HG03196 (cell line): ENCODE measurements at regions not wholly inside any gene's neighbourhood (a gene's known extent, or its start where the extent isn't known, plus 50 kb on each side); places are given as distances from the start of the nearest gene placed in this dataset.
"Not testable (repeated sequence)": the region's sequence is repeated elsewhere in the genome, so short reads cannot be mapped to it uniquely, and the experiment has no call there.

Experiments used
- ATAC-seq: cut with Tn5 transposase; IDR thresholded peaks from one replicate; pipeline ENCODE4 v1.9.1; 2021; ENCODE audit not compliant: unreplicated experiment

DNA sequence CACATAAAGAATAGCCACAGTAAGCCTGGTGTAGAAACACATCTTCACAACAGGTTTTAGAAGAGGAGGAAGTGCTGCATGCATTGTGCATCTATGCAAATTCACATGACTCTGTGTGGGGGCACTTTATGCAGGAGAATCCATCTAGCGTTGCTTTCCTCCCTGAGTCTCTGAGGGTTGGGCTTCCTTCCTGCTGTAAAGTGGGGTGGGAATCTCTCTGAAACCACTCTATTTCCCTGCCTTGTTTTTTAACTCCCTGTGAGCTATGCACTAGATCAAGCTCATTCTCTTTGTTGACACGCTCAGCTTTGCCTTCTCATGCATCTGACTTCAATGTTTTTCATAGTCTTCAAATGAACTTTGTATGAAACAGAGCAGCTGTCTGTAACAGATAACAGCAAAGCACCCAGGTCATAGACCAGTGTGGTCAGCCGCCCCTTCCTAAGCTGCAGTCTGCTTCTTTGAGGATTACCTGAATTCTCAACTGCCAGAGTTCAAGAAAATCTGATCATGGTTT is 102.7 kb upstream of the DPH5 start:
- peak; percentile 90 for ATAC-seq

DNA sequence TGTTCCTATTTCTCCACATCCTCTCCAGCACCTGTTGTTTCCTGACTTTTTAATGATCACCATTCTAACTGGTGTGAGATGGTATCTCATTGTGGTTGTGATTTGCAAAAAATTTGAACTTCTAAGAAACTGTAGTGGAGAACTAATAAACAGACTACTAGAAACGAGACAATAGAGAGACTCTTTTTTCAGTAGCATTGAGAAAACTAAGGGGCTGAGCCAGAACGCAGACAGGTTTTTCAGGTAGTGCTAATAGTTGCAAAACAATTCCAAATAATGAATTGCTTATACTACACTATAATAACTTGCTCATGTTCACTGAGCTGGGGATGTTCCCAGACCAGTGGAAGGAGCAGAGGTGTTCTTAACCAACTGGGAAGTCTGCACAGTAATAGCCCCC is 98.8 kb upstream of the DPH5 start:
- ATAC-seq: no peak

- ATAC-seq: not testable (repeated sequence)
Measured at GRCh38 chr1:101123904-101124303, 98.3 kb upstream of the DPH5 start.

DNA sequence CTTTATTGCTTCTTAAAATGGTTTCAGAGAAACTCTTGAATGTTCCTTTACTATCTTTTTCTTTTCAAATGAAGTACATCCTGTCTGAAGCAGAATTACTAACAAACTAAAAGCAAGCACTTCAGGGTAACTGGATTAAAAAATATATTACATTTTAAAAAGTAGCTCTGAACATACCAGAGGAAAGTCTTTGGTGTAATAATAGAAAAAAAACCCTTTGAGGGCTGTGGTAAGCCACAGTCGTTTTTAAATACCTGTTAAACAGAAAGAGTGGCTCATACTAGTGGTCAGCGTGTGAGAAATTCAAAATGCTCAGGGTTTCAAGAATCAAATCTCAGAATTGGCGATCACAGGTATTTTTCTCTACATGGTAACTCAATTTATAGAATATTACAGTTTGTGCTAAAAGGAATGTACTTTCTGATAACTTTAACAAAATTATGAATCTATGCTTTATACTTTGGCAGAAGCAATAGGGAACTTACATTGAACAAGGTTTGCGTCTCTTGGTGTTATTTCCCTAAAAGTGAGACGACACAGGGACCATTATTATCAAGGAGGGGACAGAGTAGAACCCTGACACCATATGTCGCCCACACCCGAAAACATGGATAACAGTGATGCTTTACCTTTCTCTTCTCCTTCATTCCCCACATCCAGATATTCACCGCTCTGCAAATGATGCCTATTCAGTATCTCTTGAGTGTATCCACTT is 97.0 kb upstream of the DPH5 start:
- ATAC-seq: peak; percentile 91

GRCh38 chr1:101121975-101122374 is 96.4 kb upstream of the DPH5 start:
- ATAC-seq: no peak

DNA sequence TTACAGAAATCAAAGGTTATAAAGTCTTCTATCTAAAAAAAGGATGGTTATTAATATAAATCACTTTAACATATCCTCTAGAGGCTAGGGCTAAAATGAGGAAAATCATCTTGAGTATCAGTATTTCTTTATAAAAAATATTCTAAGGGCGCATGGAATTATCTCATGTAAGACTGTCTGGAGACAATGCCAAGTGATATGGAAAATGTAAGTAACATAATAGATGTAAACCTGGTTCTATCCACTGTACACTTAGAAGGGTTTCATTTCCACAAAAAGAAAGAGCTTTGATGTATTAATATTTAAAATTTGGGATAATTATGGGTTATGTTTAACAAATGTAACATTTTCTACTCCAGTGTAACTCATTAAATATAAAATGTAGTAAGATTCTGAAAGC is 95.9 kb upstream of the DPH5 start:
- ATAC-seq: no peak

- no peak for ATAC-seq
Measured at GRCh38 chr1:101120868-101121267, 95.3 kb upstream of the DPH5 start.

GRCh38 chr1:101119289-101119688 is 93.7 kb upstream of the DPH5 start:
- ATAC-seq: no peak

DNA sequence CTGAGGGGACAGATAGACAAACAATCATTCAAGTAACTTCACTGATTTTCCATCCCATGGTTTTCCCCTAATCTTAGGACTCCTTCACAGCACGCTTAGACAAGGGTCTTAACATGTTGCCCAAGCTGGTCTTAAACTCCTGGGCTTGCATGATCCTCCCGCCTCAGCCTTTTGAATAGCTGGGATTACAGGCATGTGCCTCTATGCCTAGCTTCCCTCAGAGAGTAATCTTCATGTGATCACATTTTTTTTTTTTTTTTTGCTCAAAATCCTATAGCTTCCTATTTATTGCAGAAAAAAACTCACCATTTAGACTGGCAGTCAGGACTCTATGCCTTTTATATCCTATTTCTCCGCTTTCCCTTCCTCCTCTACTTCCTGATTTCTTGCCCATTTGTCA is 90.4 kb upstream of the DPH5 start:
- ATAC-seq: no peak

- no peak for ATAC-seq
Measured at GRCh38 chr1:101115112-101115511, 89.5 kb upstream of the DPH5 start.

GRCh38 chr1:101114128-101114527 is 88.5 kb upstream of the DPH5 start:
- ATAC-seq: not testable (repeated sequence)

DNA sequence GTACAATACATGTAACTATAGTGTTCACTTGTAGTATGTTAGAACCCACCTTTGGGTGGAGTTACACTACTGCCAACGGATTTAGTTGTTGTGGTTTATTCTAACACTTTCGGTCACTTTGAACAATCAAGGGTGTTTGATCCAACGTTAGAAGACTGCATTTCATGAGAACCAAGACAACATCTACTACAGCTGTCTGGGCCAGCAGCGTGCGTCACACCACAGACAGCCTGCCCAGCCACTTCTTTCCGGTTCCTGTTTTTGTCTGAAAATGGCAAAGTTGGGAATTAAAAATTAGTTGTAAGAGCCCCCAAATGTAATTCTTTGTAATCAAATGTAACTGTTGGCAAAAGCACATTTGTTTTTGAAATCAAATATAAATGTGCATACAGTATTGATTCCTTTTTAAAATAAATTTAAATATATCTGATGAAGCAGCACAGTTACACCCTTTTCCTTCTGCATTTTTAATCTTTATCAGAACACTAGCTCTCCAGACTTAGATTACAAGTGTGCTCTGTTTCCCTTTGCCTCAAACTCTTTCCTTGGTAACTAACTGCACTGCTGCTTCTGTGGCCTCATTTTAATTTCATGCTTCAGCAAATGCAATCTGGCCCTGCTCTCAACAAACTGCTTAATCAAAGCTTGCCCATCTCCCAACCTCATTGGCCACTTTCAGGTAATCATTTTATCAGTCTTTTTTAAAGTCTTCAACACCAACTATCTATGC is 86.6 kb upstream of the DPH5 start:
- peak; percentile 85 for ATAC-seq

- ATAC-seq: no peak
Measured at GRCh38 chr1:101111461-101111860, 85.9 kb upstream of the DPH5 start.

- no peak for ATAC-seq
Measured at GRCh38 chr1:101109791-101110190, 84.2 kb upstream of the DPH5 start.

GRCh38 chr1:101108111-101108500 is 82.5 kb upstream of the DPH5 start:
- ATAC-seq: no peak

- no peak for ATAC-seq
Measured at GRCh38 chr1:101107496-101108110, 82.0 kb upstream of the DPH5 start.

GRCh38 chr1:101105877-101106276 is 80.3 kb upstream of the DPH5 start:
- no peak for ATAC-seq

GRCh38 chr1:101102426-101103156 is 77.0 kb upstream of the DPH5 start:
- no peak for ATAC-seq

- no peak for ATAC-seq
Measured at GRCh38 chr1:101101360-101101759, 75.8 kb upstream of the DPH5 start.

DNA sequence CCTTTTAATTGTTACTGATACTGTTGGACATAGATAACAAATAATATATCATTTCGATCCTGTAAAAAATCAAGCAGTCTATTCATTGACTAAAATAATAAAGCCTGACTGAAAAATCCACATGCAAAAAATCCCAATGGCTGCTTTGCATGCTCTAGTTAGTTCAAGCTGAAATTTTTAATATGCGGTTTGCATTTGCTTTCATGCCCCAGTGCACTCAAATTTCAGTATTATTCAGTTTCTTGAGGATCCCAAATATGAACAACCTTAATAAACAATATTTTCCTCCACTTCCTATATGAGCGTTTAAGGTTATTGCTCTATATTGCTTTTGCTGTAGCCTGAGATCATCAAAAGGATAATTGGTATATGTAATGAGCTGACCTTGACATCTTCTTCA is 75.1 kb upstream of the DPH5 start:
- no peak for ATAC-seq

- ATAC-seq: no peak
Measured at GRCh38 chr1:101098907-101099306, 73.3 kb upstream of the DPH5 start.
